ENCODE measurements at regions not wholly inside any gene's neighbourhood (a gene's known extent, or its start where the extent isn't known, plus 50 kb on each side); places are given as distances from the start of the nearest gene placed in this dataset.

DNA sequence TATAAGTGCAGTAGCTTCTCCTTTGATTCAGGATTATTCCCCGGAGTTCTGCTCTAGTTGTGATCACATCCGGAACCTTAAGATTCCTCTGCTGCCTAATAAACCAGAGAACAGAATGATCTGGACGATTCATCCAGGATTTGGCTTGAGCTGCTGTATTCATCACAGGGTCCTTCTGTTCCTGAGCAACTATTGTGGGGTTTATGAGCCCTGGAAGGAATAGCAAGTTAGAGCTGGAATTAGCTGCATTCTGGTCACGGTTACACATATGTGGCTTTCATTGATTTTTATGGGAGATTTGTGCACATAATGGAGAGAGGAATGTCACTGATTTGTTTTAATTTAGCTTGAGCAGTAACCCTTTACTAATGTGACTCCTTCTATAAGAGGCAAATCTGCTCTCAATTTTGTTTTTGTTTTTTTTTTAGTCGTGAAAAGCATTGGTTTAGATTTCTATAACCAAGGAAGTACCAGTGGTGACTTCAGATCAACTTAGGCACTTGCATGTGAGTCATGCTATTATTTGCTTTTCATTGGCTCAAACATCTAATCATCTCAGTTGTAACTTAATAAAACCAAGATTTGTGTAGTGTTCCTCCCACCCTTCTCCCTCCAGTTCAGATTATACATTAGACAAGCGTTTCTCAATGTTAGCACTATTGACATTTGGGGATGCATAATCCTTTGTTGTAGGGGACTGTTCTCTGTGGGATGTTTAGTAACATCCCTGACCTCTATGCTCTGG is 148.5 kb downstream of the OTOL1 start:
- Histone ChIP-seq H3K4me1 (peaks cover 0 to 6% (median 0%) of the 10 kb centered on the region in 4 donors), H3K4me3 (no peak overlapping the region), H3K27ac (peak overlapping the region in 3 of 4 donors; percentile 1 to 41 (median 22)), H3K36me3 (no peaks in the 10 kb centered on the region), H3K9me3 (no peaks in the 10 kb centered on the region), H3K27me3 (no peaks in the 10 kb centered on the region)
- 22 to 28% methylated on average over 6 of the region's 6 CpGs for WGBS, 2 donors
- DNase-seq (ENCODE audit: low spot score in 2 of 2): peak in 1 of 2 donors; percentile 24
- no peak for TF ChIP-seq POLR2A (IDR thresholded peaks at IDR 0.05)

DNA sequence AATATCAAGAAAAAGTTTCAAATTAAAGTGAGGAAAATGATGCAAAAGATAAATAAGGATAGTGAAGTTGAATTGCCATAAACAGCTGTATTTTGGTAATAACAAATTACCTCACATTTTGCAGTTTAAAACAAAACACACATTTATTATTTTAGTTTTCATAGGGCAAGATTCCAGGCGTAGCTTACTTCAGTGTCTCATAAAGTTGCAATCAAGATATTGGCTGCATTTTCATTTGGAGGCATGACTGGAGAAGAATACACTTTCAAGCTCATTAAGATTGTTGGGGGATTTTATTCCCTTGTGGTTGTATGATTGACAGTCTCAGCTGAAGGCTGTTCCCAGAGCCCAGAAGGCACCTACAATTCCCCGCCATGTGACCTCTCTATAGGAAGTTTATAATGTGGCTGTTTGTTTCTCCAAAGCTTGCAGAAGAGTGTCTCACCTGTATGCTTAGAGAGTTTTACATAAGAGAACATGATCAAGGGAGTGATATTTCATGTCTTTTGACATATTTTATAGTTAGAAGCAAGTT is 151.4 kb downstream of the OTOL1 start:
- 78 to 82% methylated on average over 2 of the region's 2 CpGs for WGBS, 2 donors
- H3K27ac ChIP-seq: no peak overlapping the region
- TF ChIP-seq EP300 (IDR thresholded peaks at IDR 0.05) (no peak), POLR2A (IDR thresholded peaks at IDR 0.05) (no peak)
- TF ChIP-seq, protein P1, sequence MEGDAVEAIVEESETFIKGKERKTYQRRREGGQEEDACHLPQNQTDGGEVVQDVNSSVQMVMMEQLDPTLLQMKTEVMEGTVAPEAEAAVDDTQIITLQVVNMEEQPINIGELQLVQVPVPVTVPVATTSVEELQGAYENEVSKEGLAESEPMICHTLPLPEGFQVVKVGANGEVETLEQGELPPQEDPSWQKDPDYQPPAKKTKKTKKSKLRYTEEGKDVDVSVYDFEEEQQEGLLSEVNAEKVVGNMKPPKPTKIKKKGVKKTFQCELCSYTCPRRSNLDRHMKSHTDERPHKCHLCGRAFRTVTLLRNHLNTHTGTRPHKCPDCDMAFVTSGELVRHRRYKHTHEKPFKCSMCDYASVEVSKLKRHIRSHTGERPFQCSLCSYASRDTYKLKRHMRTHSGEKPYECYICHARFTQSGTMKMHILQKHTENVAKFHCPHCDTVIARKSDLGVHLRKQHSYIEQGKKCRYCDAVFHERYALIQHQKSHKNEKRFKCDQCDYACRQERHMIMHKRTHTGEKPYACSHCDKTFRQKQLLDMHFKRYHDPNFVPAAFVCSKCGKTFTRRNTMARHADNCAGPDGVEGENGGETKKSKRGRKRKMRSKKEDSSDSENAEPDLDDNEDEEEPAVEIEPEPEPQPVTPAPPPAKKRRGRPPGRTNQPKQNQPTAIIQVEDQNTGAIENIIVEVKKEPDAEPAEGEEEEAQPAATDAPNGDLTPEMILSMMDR (IDR thresholded peaks at IDR 0.05): no peak
- H3K36me3 ChIP-seq: no peaks in the 10 kb centered on the region
- no peak overlapping the region for H3K4me3 ChIP-seq
- H3K27me3 ChIP-seq: no peaks in the 10 kb centered on the region
- H3K9me3 ChIP-seq: no peaks in the 10 kb centered on the region
- DNase-seq (ENCODE audit: low spot score in 2 of 2): no peak
- peaks cover 0 to 6% (median 0%) of the 10 kb centered on the region in 4 donors for H3K4me1 ChIP-seq

DNA sequence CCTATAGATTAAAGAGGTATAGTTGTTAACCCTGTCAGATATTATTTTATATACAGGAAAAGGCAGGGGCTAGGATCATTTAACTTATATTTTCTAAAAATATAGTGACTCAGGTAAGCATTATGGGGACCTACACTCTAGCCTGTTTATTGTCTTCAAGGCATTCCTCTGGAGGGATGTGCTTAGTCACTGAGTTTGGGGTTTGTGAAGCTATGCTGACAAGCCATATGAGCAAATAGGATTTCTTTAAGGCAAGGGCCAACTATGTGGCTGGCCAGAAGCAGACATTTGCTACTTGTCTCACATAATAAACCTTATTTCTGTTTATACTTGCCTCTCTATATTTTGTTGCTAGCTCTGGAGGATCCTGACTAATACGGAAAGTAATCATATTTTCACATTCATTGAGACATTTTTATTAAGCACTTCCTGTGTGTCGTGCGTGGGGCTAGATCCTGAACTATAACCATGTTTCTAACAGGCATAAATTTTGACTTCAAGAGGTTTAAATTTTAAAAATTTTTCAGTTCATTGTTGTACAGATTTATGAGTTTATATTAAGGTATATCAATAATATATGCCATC is 153.4 kb downstream of the OTOL1 start:
- 64 to 67% methylated on average over 3 of the region's 3 CpGs for WGBS, 2 donors
- no peaks in the 10 kb centered on the region for H3K9me3 ChIP-seq
- no peaks in the 10 kb centered on the region for H3K27me3 ChIP-seq
- TF ChIP-seq POLR2A (IDR thresholded peaks at IDR 0.05): no peak
- no peak for TF ChIP-seq EP300 (IDR thresholded peaks at IDR 0.05)
- H3K27ac ChIP-seq: no peak overlapping the region
- H3K4me3 ChIP-seq: no peak overlapping the region
- H3K4me1 ChIP-seq: peaks cover 0 to 3% (median 0%) of the 10 kb centered on the region in 4 donors
- H3K36me3 ChIP-seq: no peaks in the 10 kb centered on the region
- DNase-seq (ENCODE audit: low spot score in 2 of 2): no peak

DNA sequence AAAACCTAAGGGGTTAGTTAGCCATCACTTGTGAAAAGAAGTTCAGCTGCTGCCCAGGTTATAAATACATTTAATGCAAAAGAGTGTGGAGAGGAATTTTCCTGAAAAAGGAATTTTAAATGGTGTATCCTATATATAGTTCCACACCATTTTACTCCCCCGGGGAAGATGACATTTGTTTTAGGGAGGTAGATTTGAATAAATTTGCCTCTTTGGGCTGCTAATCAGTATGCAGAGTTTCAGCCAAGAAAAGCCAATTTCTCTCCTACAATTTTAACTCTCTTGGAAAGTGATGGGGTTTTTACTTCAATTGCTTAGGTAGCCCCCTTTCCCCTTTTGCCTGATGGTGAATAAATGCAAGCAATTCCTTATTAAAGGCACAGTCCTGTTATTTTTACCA is 161.2 kb downstream of the OTOL1 start:
- WGBS, 2 donors: 71 to 79% methylated on average over 1 of the region's 1 CpG
- Histone ChIP-seq H3K27ac (no peak overlapping the region), H3K4me3 (no peak overlapping the region), H3K36me3 (no peaks in the 10 kb centered on the region), H3K27me3 (no peaks in the 10 kb centered on the region), H3K9me3 (no peaks in the 10 kb centered on the region), H3K4me1 (no peaks in the 10 kb centered on the region)
- no peak for DNase-seq (ENCODE audit: low spot score in 2 of 2)
- TF ChIP-seq EP300 (IDR thresholded peaks at IDR 0.05) (no peak), POLR2A (IDR thresholded peaks at IDR 0.05) (no peak)
- TF ChIP-seq, protein P1 (IDR thresholded peaks at IDR 0.05): no peak

DNA sequence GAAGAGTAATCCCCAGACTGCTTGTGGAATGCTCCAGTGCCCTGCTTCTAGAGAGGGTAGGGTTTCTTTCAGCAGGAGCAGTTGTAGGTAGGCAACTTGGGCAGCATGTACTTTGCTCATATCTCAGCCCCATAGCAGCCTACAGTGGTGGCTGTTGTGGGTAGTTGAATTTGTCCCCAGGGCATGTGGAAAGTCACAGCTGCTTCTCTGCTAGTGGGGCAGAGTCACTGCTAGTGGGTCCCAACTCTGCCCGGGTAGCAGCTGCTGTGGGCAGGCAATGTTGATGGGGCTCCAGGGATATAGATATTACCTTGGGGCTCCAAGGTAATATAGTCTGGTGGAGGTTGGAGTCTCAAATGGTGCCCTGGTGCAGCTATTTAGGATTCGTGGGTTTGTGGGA is 174.5 kb downstream of the OTOL1 start:
- Histone ChIP-seq H3K27me3 (no peaks in the 10 kb centered on the region), H3K9me3 (peaks cover 0 to 12% (median 2%) of the 10 kb centered on the region in 4 donors), H3K36me3 (no peaks in the 10 kb centered on the region), H3K4me1 (no peaks in the 10 kb centered on the region), H3K4me3 (no peak overlapping the region), H3K27ac (no peak overlapping the region)
- TF ChIP-seq, protein P1 (IDR thresholded peaks at IDR 0.05): no peak
- TF ChIP-seq EP300 (IDR thresholded peaks at IDR 0.05) (no peak), POLR2A (IDR thresholded peaks at IDR 0.05) (no peak)
- DNase-seq (ENCODE audit: low spot score in 2 of 2): no peak
- WGBS, 2 donors: 63 to 78% methylated on average over 2 of the region's 2 CpGs

DNA sequence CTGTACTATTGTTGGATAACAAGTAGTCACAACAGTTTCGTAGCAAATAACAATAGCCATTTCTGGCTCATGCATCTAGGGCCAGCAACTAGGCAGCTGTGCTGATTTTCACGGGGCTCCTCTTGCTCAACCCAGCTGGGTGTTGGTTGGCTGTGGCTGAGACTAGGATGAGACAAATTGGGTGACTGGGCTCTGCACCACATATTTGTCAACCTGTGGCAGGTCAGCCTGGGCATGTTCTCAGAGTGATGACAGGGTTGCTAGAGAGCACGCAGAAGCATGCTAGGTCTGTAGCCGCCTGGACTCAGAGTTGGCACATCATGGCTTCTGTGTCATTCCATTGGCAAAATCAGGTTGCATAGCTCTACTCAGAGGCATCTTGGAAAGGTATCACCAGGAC is 175.9 kb downstream of the OTOL1 start:
- Histone ChIP-seq H3K36me3 (no peaks in the 10 kb centered on the region), H3K9me3 (peaks cover 0 to 12% (median 2%) of the 10 kb centered on the region in 4 donors), H3K4me1 (no peaks in the 10 kb centered on the region), H3K27me3 (no peaks in the 10 kb centered on the region), H3K4me3 (no peak overlapping the region), H3K27ac (no peak overlapping the region)
- WGBS, 2 donors: 66 to 77% methylated on average over 4 of the region's 4 CpGs
- no peak for TF ChIP-seq POLR2A (IDR thresholded peaks at IDR 0.05)
- TF ChIP-seq, protein P1 (IDR thresholded peaks at IDR 0.05): no peak
- no peak for TF ChIP-seq EP300 (IDR thresholded peaks at IDR 0.05)
- DNase-seq (ENCODE audit: low spot score in 2 of 2): no peak

Measured in tibial nerve (tissue), 4 donors.